ENCODE measurements at regions not wholly inside any gene's neighbourhood (a gene's known extent, or its start where the extent isn't known, plus 50 kb on each side); places are given as distances from the start of the nearest gene placed in this dataset.

DNA sequence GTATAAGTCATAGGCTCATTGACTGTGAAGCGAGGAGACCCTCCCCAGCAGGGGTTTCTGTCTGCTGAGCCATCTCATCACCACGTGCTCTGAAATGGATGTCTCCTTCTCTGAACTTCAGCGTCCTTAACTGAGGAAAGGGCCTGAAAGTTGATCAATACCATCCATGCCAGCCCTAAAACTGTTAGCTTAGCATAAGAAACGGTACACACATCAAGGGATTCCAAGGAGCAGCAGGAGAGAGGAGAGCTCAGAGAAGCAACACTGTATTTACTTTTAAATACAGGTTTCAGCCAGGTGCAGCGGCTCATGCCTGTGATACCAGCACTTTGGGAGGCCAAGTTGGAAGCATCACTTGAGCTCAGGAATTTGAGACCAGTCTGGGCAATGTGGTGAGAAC, 248.9 kb upstream of the TNRC6C start:
- no peak overlapping the region for H3K27ac ChIP-seq (ENCODE audit: low read depth)
- no peak overlapping the region for H3K4me3 ChIP-seq (ENCODE audit: low read depth, low read length)
- no peaks in the 10 kb centered on the region for H3K4me1 ChIP-seq (ENCODE audit: insufficient read depth)
- H3K36me3 ChIP-seq (ENCODE audit: insufficient read depth), result no peaks in the 10 kb centered on the region
- no peak for DNase-seq (ENCODE audit: extremely low spot score)
- 63% methylated on average over 5 of the region's 5 CpGs for WGBS

DNA sequence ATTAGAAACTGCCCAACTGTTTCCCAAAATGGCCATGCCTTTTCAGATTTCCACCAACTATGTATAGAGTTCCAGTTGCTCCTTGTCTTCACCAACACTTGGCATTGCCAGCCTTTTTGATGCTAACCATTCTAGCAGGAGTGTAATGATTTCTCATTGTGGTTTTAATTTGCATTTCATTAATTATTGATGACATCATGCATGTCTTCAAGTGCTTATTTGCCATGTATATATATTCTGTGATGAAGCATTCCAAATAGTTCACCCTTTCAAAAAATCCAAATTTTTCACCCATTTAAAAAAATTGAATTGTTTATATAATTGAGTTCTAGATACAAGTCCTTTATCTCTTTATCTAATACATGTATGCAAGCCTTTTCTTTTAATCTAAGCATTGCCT, 245.9 kb upstream of the TNRC6C start:
- Histone ChIP-seq H3K36me3 (ENCODE audit: insufficient read depth) (no peaks in the 10 kb centered on the region), H3K27ac (ENCODE audit: low read depth) (no peak overlapping the region), H3K4me3 (ENCODE audit: low read depth, low read length) (no peak overlapping the region), H3K4me1 (ENCODE audit: insufficient read depth) (no peaks in the 10 kb centered on the region)
- DNase-seq (ENCODE audit: extremely low spot score), result no peak

DNA sequence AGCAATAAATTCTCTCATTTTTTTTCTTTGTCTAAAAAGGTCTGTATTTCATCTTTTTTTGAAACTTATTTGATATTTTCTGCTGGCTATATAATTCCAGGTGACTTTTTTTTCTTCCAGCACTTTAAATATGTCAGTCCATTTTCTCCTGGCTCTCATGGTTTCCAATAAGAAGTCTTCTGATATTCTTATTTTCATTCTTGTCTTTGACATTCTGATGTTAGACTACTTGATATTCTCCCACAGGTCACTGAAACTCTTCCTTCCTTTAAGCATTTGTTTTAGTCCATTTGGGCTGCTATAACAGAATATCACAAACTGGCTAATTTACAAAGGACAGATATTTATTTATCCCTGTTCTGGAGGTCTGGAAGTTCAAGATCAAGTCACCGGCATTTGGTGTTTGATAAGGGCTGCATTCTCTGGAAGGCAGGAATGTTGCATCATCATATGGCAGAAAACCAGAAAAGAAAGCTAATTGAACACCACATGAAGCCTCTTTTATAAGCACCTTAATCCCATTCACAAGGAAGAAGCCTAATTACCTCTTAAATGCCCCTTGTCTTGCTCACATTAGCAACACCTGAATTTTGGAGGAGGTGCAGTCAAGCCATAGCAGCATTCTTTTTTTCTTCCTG, 242.1 kb upstream of the TNRC6C start:
- no peaks in the 10 kb centered on the region for H3K4me1 ChIP-seq (ENCODE audit: insufficient read depth)
- no peak overlapping the region for H3K4me3 ChIP-seq (ENCODE audit: low read depth, low read length)
- 50% methylated on average over 1 of the region's 1 CpG for WGBS
- no peak for DNase-seq (ENCODE audit: extremely low spot score)
- H3K27ac ChIP-seq (ENCODE audit: low read depth), result no peak overlapping the region
- no peaks in the 10 kb centered on the region for H3K36me3 ChIP-seq (ENCODE audit: insufficient read depth)

DNA sequence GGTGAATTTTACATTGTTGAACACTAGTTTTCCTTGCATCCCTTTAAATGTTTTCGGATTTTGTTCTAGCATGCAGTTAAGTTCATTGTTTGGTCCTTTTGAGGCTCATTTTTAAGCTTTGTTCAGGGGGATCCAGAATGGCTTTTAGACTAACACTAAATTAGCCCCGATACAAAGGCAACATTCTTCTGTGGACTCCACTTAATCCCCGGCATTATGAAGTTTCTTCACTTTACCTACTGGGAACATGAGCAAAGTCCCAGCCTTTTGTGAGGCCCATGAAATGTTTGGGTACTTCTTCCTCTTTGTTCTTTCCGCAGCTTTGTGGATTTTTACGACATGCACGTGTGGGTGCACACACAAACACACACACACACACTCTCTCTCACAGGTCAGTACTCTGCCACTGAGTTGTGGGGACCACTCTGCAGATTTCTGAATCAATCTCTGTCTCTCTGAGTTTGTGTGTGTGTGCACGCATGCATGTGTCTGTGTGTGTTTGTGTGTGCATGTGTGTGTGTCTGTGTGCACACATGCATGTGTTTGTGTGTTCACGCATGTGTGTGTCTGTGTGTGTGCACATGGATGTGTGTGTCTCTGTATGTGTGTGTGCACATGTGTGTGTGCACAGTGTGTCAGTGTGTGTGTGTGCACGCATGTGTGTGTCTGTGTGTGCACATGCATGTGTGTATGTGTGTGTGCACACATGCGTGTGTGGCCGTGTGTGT, 240.4 kb upstream of the TNRC6C start:
- WGBS, result 71% methylated on average over 11 of the region's 11 CpGs
- no peak for DNase-seq (ENCODE audit: extremely low spot score)
- Histone ChIP-seq H3K4me3 (ENCODE audit: low read depth, low read length) (no peak overlapping the region), H3K4me1 (ENCODE audit: insufficient read depth) (no peaks in the 10 kb centered on the region), H3K36me3 (ENCODE audit: insufficient read depth) (no peaks in the 10 kb centered on the region), H3K27ac (ENCODE audit: low read depth) (no peak overlapping the region)

DNA sequence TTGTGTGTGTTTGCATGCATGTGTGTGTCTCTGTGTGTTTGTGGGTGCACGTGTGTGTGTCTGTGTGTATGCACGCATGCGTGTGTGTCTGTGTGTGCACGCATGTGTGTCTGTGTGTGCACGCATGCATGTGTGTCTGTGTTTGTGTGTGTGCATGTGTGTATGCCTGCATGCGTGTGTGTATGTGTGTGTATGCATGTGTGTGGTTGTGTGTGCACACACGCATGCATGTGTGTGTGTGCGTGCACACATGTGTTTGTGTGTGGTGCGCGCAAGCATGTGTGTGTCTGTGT, 239.9 kb upstream of the TNRC6C start:
- DNase-seq (ENCODE audit: extremely low spot score), result no peak
- H3K4me1 ChIP-seq (ENCODE audit: insufficient read depth), result no peaks in the 10 kb centered on the region
- no peak overlapping the region for H3K27ac ChIP-seq (ENCODE audit: low read depth)
- no peak overlapping the region for H3K4me3 ChIP-seq (ENCODE audit: low read depth, low read length)
- H3K36me3 ChIP-seq (ENCODE audit: insufficient read depth), result no peaks in the 10 kb centered on the region
- 92% methylated on average over 10 of the region's 10 CpGs for WGBS

DNA sequence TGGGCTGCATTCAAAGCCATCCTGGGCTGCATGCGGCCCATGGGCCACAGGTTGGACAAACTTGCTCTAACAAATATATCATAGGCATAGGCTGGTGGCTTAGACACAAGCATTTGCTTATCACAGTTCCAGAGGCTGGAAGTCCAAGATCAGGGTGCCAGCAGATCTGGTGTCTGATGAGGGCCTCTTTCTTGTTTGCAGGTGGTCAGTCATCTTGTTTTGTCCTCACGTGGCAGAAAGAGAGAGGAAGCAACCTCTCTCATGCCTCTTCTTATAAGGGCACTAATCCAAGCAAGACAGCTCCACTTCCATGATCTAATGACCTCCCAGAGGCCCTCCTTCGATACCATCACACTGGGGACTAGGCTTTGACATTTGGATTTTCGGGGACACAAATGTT, 238.7 kb upstream of the TNRC6C start:
- 89% methylated on average over 4 of the region's 4 CpGs for WGBS
- no peak overlapping the region for H3K4me3 ChIP-seq (ENCODE audit: low read depth, low read length)
- no peak for DNase-seq (ENCODE audit: extremely low spot score)
- no peaks in the 10 kb centered on the region for H3K36me3 ChIP-seq (ENCODE audit: insufficient read depth)
- H3K27ac ChIP-seq (ENCODE audit: low read depth), result no peak overlapping the region
- no peaks in the 10 kb centered on the region for H3K4me1 ChIP-seq (ENCODE audit: insufficient read depth)

DNA sequence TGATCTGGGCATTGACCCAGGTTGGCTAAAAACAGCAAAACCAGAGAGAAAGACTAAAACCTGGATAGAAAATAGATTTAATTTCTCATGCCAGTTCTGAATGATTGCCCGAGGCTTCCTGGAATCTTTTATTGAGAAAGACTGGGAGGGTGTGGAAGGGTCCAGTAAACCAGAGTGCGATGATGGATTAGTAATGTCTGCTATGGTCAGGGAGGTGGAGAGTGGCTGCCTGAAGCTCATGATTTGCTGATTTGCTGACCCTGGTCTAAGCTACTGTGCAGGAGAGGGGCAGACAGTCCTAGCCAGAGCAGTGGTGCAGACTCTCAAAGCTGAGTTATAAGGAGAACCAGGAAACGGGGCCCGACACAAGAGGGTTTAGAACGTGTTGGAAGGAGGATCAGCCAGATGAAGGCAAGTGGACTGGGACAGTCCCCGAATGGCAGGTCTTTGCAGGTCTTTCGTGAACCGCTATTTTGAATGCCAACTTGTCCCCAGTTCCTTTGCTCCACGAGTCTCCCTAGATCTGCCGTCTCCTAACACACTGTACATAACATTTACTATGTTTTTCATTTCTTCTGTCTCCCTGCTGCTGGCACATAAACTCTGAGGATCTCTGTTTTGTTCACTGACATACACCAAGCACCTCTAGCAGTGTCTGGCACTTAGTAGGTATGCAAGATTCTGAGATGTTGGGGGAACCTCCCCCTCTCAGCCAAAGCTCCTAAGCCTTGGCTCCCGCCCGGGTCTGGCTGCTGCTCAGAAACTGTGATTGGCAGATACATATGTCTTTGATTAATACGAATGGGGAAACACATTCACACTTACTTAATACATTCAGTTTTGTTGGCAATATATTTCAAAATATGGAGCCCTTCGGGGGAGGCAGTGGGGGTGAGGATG, 237.3 kb upstream of the TNRC6C start:
- DNase-seq (ENCODE audit: extremely low spot score), result no peak

DNA sequence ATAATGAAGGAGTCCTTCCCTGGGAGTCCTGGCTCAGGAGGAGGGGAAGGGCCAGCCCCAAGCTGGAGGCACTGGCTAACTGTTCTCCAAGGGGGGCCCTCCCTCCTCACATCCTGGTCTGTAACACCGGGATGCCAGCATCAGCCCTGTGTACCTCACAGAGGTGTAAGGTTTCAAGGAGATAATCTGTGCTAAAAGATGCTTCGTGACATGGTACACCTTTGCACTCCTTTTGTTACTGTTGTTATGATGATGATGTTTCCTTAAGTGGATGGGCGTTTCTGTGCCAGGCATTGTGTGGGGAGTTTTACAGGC, 236.7 kb upstream of the TNRC6C start:
- Histone ChIP-seq H3K4me3 (ENCODE audit: low read depth, low read length) (no peak overlapping the region), H3K27ac (ENCODE audit: low read depth) (no peak overlapping the region), H3K36me3 (ENCODE audit: insufficient read depth) (no peaks in the 10 kb centered on the region), H3K4me1 (ENCODE audit: insufficient read depth) (no peaks in the 10 kb centered on the region)
- no peak for DNase-seq (ENCODE audit: extremely low spot score)
- 76% methylated on average over 3 of the region's 3 CpGs for WGBS

More for the DNA sequence above, 237.3 kb upstream of the TNRC6C start:
- Histone ChIP-seq H3K4me1 (ENCODE audit: insufficient read depth) (no peaks in the 10 kb centered on the region), H3K27ac (ENCODE audit: low read depth) (no peak overlapping the region), H3K4me3 (ENCODE audit: low read depth, low read length) (no peak overlapping the region), H3K36me3 (ENCODE audit: insufficient read depth) (no peaks in the 10 kb centered on the region)
- WGBS, result 87% methylated on average over 14 of the region's 14 CpGs

DNA sequence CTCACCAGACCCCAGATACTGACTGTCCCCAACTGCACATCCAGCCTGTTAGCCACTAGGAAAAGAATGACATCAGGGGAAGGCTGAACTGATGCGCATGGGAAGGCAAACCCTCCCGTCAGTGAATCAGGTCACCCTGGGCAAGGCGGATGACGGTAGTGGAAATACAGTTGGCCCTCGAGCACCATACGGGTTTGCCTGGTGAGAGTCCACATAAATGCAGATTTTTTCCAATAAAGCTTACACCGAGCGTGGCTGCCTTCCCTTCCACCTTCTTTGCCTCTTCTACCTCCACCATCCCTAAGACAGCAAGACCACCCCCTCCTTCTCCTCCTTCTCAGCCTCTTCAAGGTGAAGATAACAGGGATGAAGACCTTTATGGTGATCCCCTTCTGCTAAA, 236.1 kb upstream of the TNRC6C start:
- no peaks in the 10 kb centered on the region for H3K36me3 ChIP-seq (ENCODE audit: insufficient read depth)
- DNase-seq (ENCODE audit: extremely low spot score), result no peak
- 96% methylated on average over 8 of the region's 8 CpGs for WGBS
- H3K4me3 ChIP-seq (ENCODE audit: low read depth, low read length), result no peak overlapping the region
- H3K27ac ChIP-seq (ENCODE audit: low read depth), result no peak overlapping the region
- no peaks in the 10 kb centered on the region for H3K4me1 ChIP-seq (ENCODE audit: insufficient read depth)

DNA sequence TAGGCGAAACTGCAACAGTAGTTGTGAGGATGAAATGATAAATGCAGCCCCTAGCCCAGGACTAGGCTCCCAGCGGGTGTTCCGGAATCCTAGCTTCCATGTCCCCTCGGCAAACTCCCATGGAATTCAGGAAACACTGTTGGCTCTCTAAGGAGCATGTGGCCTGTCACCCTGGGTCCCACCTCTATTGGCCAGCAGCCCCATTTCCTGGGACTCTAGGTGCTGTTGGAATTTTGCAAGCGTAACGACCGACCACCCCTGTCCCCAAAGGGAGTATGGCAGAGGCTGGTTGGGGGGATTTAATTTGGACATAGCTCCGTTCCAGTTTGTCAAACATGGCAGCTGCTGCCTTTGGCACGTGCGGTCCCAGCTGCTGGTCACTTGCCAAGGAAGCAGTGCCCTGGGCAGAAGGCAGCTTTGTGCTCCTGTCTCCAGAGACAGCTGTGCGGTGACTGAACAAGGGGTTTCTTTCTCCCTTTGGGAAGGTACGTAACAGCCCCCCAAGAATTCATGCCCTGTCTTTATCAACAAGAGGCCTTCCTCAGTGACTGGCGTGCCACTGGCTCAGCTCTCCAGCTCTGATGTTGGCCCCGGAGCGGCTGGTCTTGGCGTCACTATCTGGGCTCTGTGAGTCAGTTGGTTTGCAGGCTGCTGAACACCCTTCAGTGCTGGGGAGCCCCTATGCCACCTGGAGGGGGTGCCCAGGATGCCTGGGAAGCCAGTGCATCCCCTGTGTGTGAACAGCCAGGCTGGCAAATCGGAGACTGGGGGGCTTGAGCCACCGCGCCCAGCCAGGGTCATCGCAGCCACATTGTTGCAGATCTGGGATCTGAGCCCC, 235.2 kb upstream of the TNRC6C start:
- 88% methylated on average over 20 of the region's 20 CpGs for WGBS
- DNase-seq (ENCODE audit: extremely low spot score), result no peak
- Histone ChIP-seq H3K4me3 (ENCODE audit: low read depth, low read length) (no peak overlapping the region), H3K36me3 (ENCODE audit: insufficient read depth) (no peaks in the 10 kb centered on the region), H3K4me1 (ENCODE audit: insufficient read depth) (no peaks in the 10 kb centered on the region), H3K27ac (ENCODE audit: low read depth) (no peak overlapping the region)

DNA sequence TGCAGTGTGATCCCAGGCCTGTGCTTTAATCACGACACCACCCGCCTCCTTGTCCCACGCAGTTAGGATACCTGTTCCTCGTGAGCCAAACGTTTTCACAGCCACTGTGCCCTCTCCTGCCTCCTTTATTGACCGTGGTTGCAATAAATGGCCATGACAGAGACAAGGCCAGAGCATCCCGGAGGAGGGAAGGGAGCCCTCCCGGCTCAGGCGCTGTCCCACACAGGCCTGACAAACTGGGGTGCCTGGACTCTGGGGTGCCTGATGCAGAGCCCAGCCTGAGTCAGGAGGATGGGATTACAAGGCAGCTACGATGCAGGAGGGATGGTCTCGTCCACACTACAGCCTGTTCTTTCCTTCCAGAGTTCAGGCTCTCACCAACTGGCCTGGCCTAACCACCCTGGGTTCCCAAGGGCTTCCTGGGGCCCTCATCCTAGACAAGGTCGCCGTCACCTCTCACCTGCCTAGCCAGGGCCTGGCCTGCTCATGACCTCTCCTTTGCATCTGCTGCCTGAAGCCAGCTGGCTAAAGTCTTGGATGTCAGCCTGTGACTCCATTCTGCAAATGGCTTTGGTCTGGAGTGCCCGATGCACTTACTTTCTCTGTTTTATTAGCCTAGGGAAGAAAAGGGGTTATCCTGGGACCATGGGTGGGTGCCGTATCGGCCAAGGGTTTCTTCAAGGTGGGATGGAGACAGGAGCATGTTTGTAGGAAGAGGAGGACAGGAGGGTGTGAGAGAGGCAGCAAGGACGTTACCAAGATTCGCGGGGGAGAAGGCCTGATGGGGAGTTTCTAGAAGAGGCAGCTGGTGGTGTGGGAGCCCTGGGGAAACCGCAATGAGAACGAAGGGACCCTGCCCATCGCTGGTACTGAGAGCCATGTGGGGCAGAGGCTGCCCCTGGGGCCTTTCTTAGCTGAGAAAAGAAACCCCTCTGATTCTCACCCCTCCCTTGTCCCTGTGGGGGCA, 234.3 kb upstream of the TNRC6C start:
- Histone ChIP-seq H3K4me1 (ENCODE audit: insufficient read depth) (no peaks in the 10 kb centered on the region), H3K36me3 (ENCODE audit: insufficient read depth) (no peaks in the 10 kb centered on the region), H3K27ac (ENCODE audit: low read depth) (no peak overlapping the region), H3K4me3 (ENCODE audit: low read depth, low read length) (no peak overlapping the region)
- no peak for DNase-seq (ENCODE audit: extremely low spot score)
- 90% methylated on average over 22 of the region's 22 CpGs for WGBS

DNA sequence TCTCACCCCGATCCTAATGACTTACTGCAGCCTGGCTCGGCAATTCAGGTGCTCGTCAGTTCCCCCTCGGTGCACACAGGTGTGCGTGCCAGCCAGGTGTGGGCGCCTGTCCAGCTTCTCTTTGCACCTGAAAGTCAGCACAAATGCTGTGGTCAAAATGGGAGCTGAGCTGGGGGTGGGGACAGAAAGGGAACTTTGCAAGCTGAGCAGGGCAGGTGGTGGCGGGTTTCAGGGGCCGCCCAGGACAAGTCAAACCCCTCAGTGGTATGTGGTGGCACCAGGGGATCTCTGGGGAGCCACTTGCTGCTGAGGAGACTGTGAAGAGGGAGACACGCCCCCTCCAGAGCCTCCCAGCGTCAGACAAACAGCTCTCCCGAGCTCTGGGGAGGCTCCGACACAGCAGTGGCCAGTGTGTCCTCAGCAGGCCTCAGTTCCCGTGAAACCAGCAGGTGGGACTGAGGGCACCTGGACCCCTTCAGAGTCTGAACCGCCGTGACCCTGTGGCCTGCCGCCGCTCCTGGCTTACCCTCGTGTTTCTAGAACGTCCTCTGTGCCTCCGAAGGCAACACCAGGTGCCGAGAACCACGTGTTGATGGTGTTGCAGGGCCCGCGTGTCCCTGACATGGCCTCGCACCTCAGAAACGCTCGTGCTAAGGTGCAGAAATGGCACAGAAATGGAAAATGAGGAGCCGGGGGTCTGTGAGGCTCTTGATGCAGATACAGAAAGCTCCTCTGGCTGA, 233.5 kb upstream of the TNRC6C start:
- Histone ChIP-seq H3K4me1 (ENCODE audit: insufficient read depth) (no peaks in the 10 kb centered on the region), H3K27ac (ENCODE audit: low read depth) (no peak overlapping the region), H3K36me3 (ENCODE audit: insufficient read depth) (no peaks in the 10 kb centered on the region), H3K4me3 (ENCODE audit: low read depth, low read length) (no peak overlapping the region)
- no peak for DNase-seq (ENCODE audit: extremely low spot score)
- WGBS, result 91% methylated on average over 28 of the region's 28 CpGs
